ENCODE measurements at regions not wholly inside any gene's neighbourhood (a gene's known extent, or its start where the extent isn't known, plus 50 kb on each side); places are given as distances from the start of the nearest gene placed in this dataset.

DNA sequence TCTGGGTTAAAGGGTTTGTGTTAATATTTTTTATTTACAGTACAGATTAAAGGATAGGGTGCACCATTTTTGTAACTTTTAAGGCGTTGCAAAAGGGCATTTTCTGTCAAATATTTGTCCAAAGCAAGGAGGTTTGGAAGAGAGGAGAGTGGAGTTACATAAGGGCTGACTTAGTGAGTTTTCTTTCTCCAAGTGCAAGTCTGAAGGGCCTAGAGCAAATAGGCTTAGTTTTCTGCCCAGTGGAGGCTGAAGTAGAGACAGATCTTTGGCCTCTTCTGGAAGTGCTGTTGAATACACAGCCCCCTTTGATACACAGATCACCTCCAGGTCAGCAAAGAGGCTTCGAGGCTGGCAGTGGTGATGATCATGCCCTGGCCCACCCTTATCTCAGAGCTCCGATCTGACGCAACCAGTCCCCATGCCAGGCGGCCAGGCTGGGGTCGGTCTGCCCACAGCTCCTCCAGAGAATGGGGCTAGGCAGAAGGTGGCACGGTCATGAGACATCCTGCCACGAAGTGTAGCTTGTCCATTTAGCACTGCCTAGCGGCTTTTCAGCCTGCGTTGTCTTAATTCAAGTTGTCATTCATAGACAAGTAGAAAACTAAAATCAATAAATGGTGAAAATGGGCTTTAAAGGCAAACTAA is 79.5 kb upstream of the IRX3 start:
- TF ChIP-seq, protein P1, sequence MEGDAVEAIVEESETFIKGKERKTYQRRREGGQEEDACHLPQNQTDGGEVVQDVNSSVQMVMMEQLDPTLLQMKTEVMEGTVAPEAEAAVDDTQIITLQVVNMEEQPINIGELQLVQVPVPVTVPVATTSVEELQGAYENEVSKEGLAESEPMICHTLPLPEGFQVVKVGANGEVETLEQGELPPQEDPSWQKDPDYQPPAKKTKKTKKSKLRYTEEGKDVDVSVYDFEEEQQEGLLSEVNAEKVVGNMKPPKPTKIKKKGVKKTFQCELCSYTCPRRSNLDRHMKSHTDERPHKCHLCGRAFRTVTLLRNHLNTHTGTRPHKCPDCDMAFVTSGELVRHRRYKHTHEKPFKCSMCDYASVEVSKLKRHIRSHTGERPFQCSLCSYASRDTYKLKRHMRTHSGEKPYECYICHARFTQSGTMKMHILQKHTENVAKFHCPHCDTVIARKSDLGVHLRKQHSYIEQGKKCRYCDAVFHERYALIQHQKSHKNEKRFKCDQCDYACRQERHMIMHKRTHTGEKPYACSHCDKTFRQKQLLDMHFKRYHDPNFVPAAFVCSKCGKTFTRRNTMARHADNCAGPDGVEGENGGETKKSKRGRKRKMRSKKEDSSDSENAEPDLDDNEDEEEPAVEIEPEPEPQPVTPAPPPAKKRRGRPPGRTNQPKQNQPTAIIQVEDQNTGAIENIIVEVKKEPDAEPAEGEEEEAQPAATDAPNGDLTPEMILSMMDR (IDR thresholded peaks at IDR 0.05): no peak
- H3K27me3 ChIP-seq (ENCODE audit: low read depth): peaks cover 5% of the 10 kb centered on the region
- DNase-seq (no peak), ATAC-seq (peak; percentile 64 to 86)
- no peaks in the 10 kb centered on the region for H3K36me3 ChIP-seq
- peaks cover 4% of the 10 kb centered on the region for H3K4me1 ChIP-seq
- H3K9me3 ChIP-seq: no peaks in the 10 kb centered on the region
- H3K4me3 ChIP-seq: no peak overlapping the region
- H3K27ac ChIP-seq: no peak overlapping the region
- intact Hi-C loops (cut with DNase I): no loop called here

DNA sequence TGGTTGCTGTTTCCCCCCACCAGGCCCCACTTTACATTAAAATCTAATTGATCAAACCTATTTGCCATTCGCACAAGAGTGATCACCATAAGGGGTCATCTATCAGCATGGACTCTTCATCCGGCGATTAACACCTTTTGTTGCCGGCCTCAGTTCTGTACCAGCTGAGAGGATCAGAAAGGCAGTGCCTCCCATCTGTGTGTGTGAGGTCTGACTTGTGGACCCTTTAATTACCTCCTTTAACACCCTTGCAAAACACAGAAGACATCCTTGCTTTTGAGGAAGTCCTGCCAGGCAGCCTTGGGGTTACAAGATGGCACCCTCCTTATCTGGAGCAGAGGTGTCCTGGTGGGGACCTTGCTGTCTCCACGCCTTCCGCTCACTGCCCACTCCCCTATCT is 77.2 kb upstream of the IRX3 start:
- intact Hi-C loops (cut with DNase I): no loop called here
- Histone ChIP-seq H3K27me3 (ENCODE audit: low read depth) (no peaks in the 10 kb centered on the region), H3K9me3 (no peaks in the 10 kb centered on the region), H3K4me1 (peaks cover 9% of the 10 kb centered on the region), H3K27ac (no peak overlapping the region), H3K4me3 (no peak overlapping the region), H3K36me3 (no peaks in the 10 kb centered on the region)
- ATAC-seq (no peak), DNase-seq (no peak)
- TF ChIP-seq, protein P1 (IDR thresholded peaks at IDR 0.05): no peak

GRCh38 chr16:54362591-54363206 is 76.1 kb upstream of the IRX3 start:
- no peak for ATAC-seq
- Histone ChIP-seq H3K36me3 (no peaks in the 10 kb centered on the region), H3K4me1 (peaks cover 9% of the 10 kb centered on the region), H3K4me3 (no peak overlapping the region), H3K27me3 (ENCODE audit: low read depth) (no peaks in the 10 kb centered on the region), H3K9me3 (no peaks in the 10 kb centered on the region), H3K27ac (no peak overlapping the region)
- DNase-seq: no peak
- intact Hi-C loops (cut with DNase I): no loop called here
- TF ChIP-seq, protein P1 (IDR thresholded peaks at IDR 0.05): no peak

DNA sequence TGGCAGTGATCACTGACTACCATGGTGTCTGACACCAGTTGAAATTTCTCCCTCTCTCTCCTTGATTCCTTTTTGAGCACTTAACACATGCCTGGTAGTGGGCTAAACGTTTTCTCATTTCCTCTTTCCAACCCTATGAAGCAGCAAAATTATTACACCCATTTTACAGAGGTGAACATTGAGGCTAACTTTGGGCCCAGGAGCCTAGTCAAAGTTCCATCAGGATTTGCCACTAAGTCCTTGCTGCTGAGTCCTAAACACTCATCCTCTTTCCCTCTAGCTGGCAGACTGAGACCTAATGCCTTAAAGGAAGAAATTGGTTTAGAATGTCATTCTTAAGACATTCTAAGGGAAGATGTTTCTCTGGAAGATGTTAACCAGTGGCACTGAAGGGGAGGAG is 74.7 kb upstream of the IRX3 start:
- peaks cover 9% of the 10 kb centered on the region for H3K4me1 ChIP-seq
- no peak overlapping the region for H3K4me3 ChIP-seq
- no peaks in the 10 kb centered on the region for H3K27me3 ChIP-seq (ENCODE audit: low read depth)
- H3K27ac ChIP-seq: no peak overlapping the region
- intact Hi-C loops (cut with DNase I): no loop called here
- DNase-seq (no peak), ATAC-seq (no peak)
- H3K9me3 ChIP-seq: no peaks in the 10 kb centered on the region
- TF ChIP-seq, protein P1 (IDR thresholded peaks at IDR 0.05): no peak
- no peaks in the 10 kb centered on the region for H3K36me3 ChIP-seq

GRCh38 chr16:54360681-54361080 is 74.1 kb upstream of the IRX3 start:
- no peak for ATAC-seq

More at GRCh38 chr16:54360681-54361080, 74.1 kb upstream of the IRX3 start:
- H3K27me3 ChIP-seq (ENCODE audit: low read depth): no peaks in the 10 kb centered on the region
- H3K36me3 ChIP-seq: no peaks in the 10 kb centered on the region
- DNase-seq: no peak
- peaks cover 9% of the 10 kb centered on the region for H3K4me1 ChIP-seq
- intact Hi-C loops (cut with DNase I): no loop called here
- no peaks in the 10 kb centered on the region for H3K9me3 ChIP-seq
- peak overlapping the region; percentile 9 for H3K4me3 ChIP-seq
- H3K27ac ChIP-seq: no peak overlapping the region
- TF ChIP-seq, protein P1 (IDR thresholded peaks at IDR 0.05): no peak

Measured in lower lobe of right lung (tissue), 2 donors.